GM18909 (cell line): ENCODE measurements at regions not wholly inside any gene's neighbourhood (a gene's known extent, or its start where the extent isn't known, plus 50 kb on each side); places are given as distances from the start of the nearest gene placed in this dataset.

Experiments used
- ATAC-seq: cut with Tn5 transposase; IDR thresholded peaks from one replicate; pipeline ENCODE4 v1.9.1; 2021; ENCODE audit warnings: mild to moderate bottlenecking; ENCODE audit not compliant: unreplicated experiment, poor library complexity

- no peak for ATAC-seq
Measured at GRCh38 chr6:44050872-44051505, 76.3 kb downstream of the MRPL14 start.

- no peak for ATAC-seq
Measured at GRCh38 chr6:44049989-44050871, 77.0 kb downstream of the MRPL14 start.

- ATAC-seq, result peak; percentile 53
Measured at GRCh38 chr6:44049163-44049988, 77.9 kb downstream of the MRPL14 start.

- no peak for ATAC-seq
Measured at GRCh38 chr6:44048277-44048676, 79.0 kb downstream of the MRPL14 start.

GRCh38 chr6:44047801-44048200, 79.5 kb downstream of the MRPL14 start:
- ATAC-seq, result no peak

GRCh38 chr6:44047179-44047546, 80.1 kb downstream of the MRPL14 start:
- ATAC-seq, result no peak

GRCh38 chr6:44046516-44047178, 80.6 kb downstream of the MRPL14 start:
- ATAC-seq, result no peak

- no peak for ATAC-seq
Measured at GRCh38 chr6:44045672-44046015, 81.6 kb downstream of the MRPL14 start.

GRCh38 chr6:44044940-44045671, 82.1 kb downstream of the MRPL14 start:
- ATAC-seq, result no peak

GRCh38 chr6:44044154-44044539, 83.1 kb downstream of the MRPL14 start:
- no peak for ATAC-seq

GRCh38 chr6:44043479-44044153, 83.6 kb downstream of the MRPL14 start:
- no peak for ATAC-seq

- no peak for ATAC-seq
Measured at GRCh38 chr6:44042989-44043478, 84.2 kb downstream of the MRPL14 start.

GRCh38 chr6:44042261-44042988, 84.8 kb downstream of the MRPL14 start:
- no peak for ATAC-seq

- ATAC-seq, result no peak
Measured at GRCh38 chr6:44041461-44042260, 85.6 kb downstream of the MRPL14 start.

GRCh38 chr6:44040786-44041185, 86.5 kb downstream of the MRPL14 start:
- ATAC-seq, result no peak

- ATAC-seq, result no peak
Measured at GRCh38 chr6:44039839-44040350, 87.4 kb downstream of the MRPL14 start.

GRCh38 chr6:44039191-44039719, 88.0 kb downstream of the MRPL14 start:
- ATAC-seq, result no peak
